ENCODE measurements at regions not wholly inside any gene's neighbourhood (a gene's known extent, or its start where the extent isn't known, plus 50 kb on each side); places are given as distances from the start of the nearest gene placed in this dataset.

DNA sequence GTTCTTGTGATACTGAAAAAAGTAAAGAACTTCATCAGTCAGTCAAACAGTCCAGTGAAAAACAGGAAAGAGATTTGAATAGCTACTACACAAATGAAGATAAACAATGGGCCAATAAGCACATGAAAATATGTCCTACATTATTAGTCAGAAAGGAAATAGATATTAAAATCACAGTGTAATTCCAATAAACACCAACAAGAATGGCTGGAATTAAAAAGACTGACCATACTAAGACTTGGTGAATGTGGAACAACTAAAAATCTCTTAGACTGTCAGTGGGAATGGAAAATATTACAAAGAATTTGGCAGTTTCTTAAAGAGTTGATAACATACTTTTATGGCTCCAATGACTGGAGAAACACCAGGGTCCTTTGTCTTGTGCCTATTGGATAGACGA lies 241.8 kb upstream of the USP24 start:
- DNase-seq (ENCODE audit: low spot score): no peak
- H3K4me1 ChIP-seq (ENCODE audit: insufficient read depth, poor library complexity, severe bottlenecking): no peaks in the 10 kb centered on the region
- no peak overlapping the region for H3K27ac ChIP-seq (ENCODE audit: poor library complexity, severe bottlenecking)
- H3K36me3 ChIP-seq (ENCODE audit: low read depth): no peaks in the 10 kb centered on the region
- no peak overlapping the region for H3K4me3 ChIP-seq (ENCODE audit: severe bottlenecking)
- ATAC-seq (ENCODE audit: low read depth): no peak
- no peaks in the 10 kb centered on the region for H3K27me3 ChIP-seq (ENCODE audit: insufficient read depth, poor library complexity, severe bottlenecking)
- no peaks in the 10 kb centered on the region for H3K9me3 ChIP-seq (ENCODE audit: severe bottlenecking)
- TF ChIP-seq, protein P1, sequence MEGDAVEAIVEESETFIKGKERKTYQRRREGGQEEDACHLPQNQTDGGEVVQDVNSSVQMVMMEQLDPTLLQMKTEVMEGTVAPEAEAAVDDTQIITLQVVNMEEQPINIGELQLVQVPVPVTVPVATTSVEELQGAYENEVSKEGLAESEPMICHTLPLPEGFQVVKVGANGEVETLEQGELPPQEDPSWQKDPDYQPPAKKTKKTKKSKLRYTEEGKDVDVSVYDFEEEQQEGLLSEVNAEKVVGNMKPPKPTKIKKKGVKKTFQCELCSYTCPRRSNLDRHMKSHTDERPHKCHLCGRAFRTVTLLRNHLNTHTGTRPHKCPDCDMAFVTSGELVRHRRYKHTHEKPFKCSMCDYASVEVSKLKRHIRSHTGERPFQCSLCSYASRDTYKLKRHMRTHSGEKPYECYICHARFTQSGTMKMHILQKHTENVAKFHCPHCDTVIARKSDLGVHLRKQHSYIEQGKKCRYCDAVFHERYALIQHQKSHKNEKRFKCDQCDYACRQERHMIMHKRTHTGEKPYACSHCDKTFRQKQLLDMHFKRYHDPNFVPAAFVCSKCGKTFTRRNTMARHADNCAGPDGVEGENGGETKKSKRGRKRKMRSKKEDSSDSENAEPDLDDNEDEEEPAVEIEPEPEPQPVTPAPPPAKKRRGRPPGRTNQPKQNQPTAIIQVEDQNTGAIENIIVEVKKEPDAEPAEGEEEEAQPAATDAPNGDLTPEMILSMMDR (IDR thresholded peaks at IDR 0.05; ENCODE audit: poor library complexity, severe bottlenecking): no peak

DNA sequence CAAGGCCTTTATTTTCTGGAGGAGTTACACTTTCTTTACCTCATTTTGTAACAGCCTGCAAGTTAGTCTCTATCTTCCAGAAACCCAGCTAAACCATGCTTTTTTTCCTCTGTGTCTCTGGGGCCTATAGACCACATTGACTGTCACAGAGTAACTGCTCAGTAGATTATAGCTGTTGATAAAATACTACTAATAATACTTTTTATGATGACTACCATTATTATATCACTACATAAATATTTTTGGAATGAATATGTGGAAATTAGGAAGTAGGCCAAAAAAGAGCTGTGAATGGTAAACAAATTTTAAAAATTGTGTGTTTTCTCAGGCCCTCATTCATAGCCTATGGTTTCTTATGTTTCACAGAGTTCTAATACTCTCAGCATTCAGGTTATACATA lies 233.1 kb upstream of the USP24 start:
- DNase-seq (ENCODE audit: low spot score) (no peak), ATAC-seq (ENCODE audit: low read depth) (0 out of 3 replicates have a peak, but pooled peaks have one; percentile 20)
- peaks cover 28% of the 10 kb centered on the region for H3K4me1 ChIP-seq (ENCODE audit: insufficient read depth, poor library complexity, severe bottlenecking)
- H3K4me3 ChIP-seq (ENCODE audit: severe bottlenecking): no peak overlapping the region
- peak overlapping the region; percentile 19 for H3K27ac ChIP-seq (ENCODE audit: poor library complexity, severe bottlenecking)
- no peaks in the 10 kb centered on the region for H3K9me3 ChIP-seq (ENCODE audit: severe bottlenecking)
- H3K36me3 ChIP-seq (ENCODE audit: low read depth): no peaks in the 10 kb centered on the region
- TF ChIP-seq, protein P1 (IDR thresholded peaks at IDR 0.05; ENCODE audit: poor library complexity, severe bottlenecking): no peak
- no peaks in the 10 kb centered on the region for H3K27me3 ChIP-seq (ENCODE audit: insufficient read depth, poor library complexity, severe bottlenecking)

GRCh38 chr1:55447488-55447887 lies 232.3 kb upstream of the USP24 start:
- H3K4me3 ChIP-seq (ENCODE audit: severe bottlenecking): no peak overlapping the region
- peaks cover 30% of the 10 kb centered on the region for H3K4me1 ChIP-seq (ENCODE audit: insufficient read depth, poor library complexity, severe bottlenecking)
- DNase-seq (ENCODE audit: low spot score): no peak
- peak; percentile 85 for ATAC-seq (ENCODE audit: low read depth)
- peak overlapping the region; percentile 11 for H3K27ac ChIP-seq (ENCODE audit: poor library complexity, severe bottlenecking)
- no peaks in the 10 kb centered on the region for H3K27me3 ChIP-seq (ENCODE audit: insufficient read depth, poor library complexity, severe bottlenecking)
- H3K9me3 ChIP-seq (ENCODE audit: severe bottlenecking): no peaks in the 10 kb centered on the region
- H3K36me3 ChIP-seq (ENCODE audit: low read depth): no peaks in the 10 kb centered on the region
- TF ChIP-seq, protein P1 (IDR thresholded peaks at IDR 0.05; ENCODE audit: poor library complexity, severe bottlenecking): no peak

- no peaks in the 10 kb centered on the region for H3K9me3 ChIP-seq (ENCODE audit: severe bottlenecking)
- DNase-seq (ENCODE audit: low spot score) (no peak), ATAC-seq (ENCODE audit: low read depth) (no peak)
- TF ChIP-seq, protein P1 (IDR thresholded peaks at IDR 0.05; ENCODE audit: poor library complexity, severe bottlenecking): no peak
- H3K27me3 ChIP-seq (ENCODE audit: insufficient read depth, poor library complexity, severe bottlenecking): no peaks in the 10 kb centered on the region
- peak overlapping the region; percentile 11 for H3K27ac ChIP-seq (ENCODE audit: poor library complexity, severe bottlenecking)
- H3K36me3 ChIP-seq (ENCODE audit: low read depth): no peaks in the 10 kb centered on the region
- no peak overlapping the region for H3K4me3 ChIP-seq (ENCODE audit: severe bottlenecking)
- peaks cover 32% of the 10 kb centered on the region for H3K4me1 ChIP-seq (ENCODE audit: insufficient read depth, poor library complexity, severe bottlenecking)
These were observed 231.2 kb upstream of the USP24 start for GRCh38 chr1:55446351-55446750.

DNA sequence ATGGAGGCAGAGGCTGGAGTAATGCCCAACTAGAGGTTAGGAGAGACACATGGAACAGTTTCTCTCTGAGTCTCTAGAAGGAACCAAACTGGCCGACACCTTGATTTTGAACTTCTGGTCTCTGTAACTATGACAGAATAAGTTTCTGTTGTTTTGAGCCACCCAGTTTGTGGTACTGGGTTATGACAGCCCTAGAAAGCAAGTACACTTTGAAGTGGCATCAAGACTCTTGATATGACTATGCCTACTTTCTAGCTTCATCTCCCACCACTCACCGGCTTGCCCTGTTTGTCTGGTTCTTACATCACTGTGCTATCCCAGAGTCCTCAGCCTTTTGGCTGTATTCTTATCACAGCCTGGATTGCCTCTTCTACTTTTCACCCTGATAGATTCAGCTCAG lies 230.3 kb upstream of the USP24 start:
- Histone ChIP-seq H3K27me3 (ENCODE audit: insufficient read depth, poor library complexity, severe bottlenecking) (no peaks in the 10 kb centered on the region), H3K4me1 (ENCODE audit: insufficient read depth, poor library complexity, severe bottlenecking) (peaks cover 35% of the 10 kb centered on the region), H3K9me3 (ENCODE audit: severe bottlenecking) (no peaks in the 10 kb centered on the region), H3K4me3 (ENCODE audit: severe bottlenecking) (no peak overlapping the region), H3K36me3 (ENCODE audit: low read depth) (no peaks in the 10 kb centered on the region), H3K27ac (ENCODE audit: poor library complexity, severe bottlenecking) (no peak overlapping the region)
- DNase-seq (ENCODE audit: low spot score) (no peak), ATAC-seq (ENCODE audit: low read depth) (no peak)
- TF ChIP-seq, protein P1 (IDR thresholded peaks at IDR 0.05; ENCODE audit: poor library complexity, severe bottlenecking): no peak

All from RWPE2 (cell line).